NCI-H460 (cell line): ENCODE measurements at regions not wholly inside any gene's neighbourhood (a gene's known extent, or its start where the extent isn't known, plus 50 kb on each side); places are given as distances from the start of the nearest gene placed in this dataset.
"Not testable (repeated sequence)": the region's sequence is repeated elsewhere in the genome, so short reads cannot be mapped to it uniquely, and the experiment has no call there.

Experiments used
- DNase-seq: peaks from one replicate; pipeline ENCODE4 v3.0.0-alpha.2; 2016; ENCODE audit warnings: low read depth; ENCODE audit errors: extremely low read depth
- small RNA-seq, 2 experiments: library from RNA; depleted of rRNA; stranded (forward); fragments of <200 nt; gene quantifications; one replicate each; pipeline ENCODE3, GENCODE V24; 2014

- not testable (repeated sequence) for DNase-seq
Measured at GRCh38 chr20:29516847-29517246, 1740.6 kb upstream of the DEFB115 start.

GRCh38 chr20:29519610-29520241, 1737.7 kb upstream of the DEFB115 start:
- not testable (repeated sequence) for DNase-seq

GRCh38 chr20:29533566-29534177, 1723.8 kb upstream of the DEFB115 start:
- peak; percentile 6 for DNase-seq

- not testable (repeated sequence) for DNase-seq
Measured at GRCh38 chr20:29566901-29567635, 1690.4 kb upstream of the DEFB115 start.

- DNase-seq, result not testable (repeated sequence)
Measured at GRCh38 chr20:29567671-29568070, 1689.8 kb upstream of the DEFB115 start.

- DNase-seq, result not testable (repeated sequence)
Measured at GRCh38 chr20:29570126-29570525, 1687.3 kb upstream of the DEFB115 start.

- DNase-seq, result not testable (repeated sequence)
Measured at GRCh38 chr20:29589530-29589929, 1667.9 kb upstream of the DEFB115 start.

- not testable (repeated sequence) for DNase-seq
Measured at GRCh38 chr20:29604163-29604562, 1653.3 kb upstream of the DEFB115 start.

GRCh38 chr20:29606171-29606570, 1651.3 kb upstream of the DEFB115 start:
- DNase-seq, result not testable (repeated sequence)

- DNase-seq, result not testable (repeated sequence)
Measured at GRCh38 chr20:29629395-29629794, 1628.1 kb upstream of the DEFB115 start.

Small RNAs in the stretch of these regions (small RNA-seq; reads per million reads assigned to genes)
- gene RF00002 (0.08 to 1.00 reads per million in 2 experiments), gene RF00019 (0 reads per million in 2 experiments)
